Adrenal gland (tissue), 5 donors: ENCODE measurements at regions not wholly inside any gene's neighbourhood (a gene's known extent, or its start where the extent isn't known, plus 50 kb on each side); places are given as distances from the start of the nearest gene placed in this dataset.

Experiments used
- POLR2A ChIP-seq, 2 donors: fragments of 450-650 bp; IDR thresholded peaks; one replicate each; pipeline ENCODE4 v1.6.1; 2017; ENCODE audit warnings: antibody characterized with exemption in 2 of 2, mild to moderate bottlenecking in 2 of 2, moderate library complexity in 1 of 2
- TF ChIP-seq, protein P1 (sequence below), 6 experiments: fragments of 450-650 bp in 4 of 6; fragments of 200-600 bp in 2 of 6; sonication (generic) in 1 of 6; IDR thresholded peaks; 1 replicate in 5 of 6; 2 replicates in 1 of 6; pipeline versions ENCODE4 v1.5.1 to v1.8.0; 2016 to 2021; ENCODE audit warnings: antibody characterized with exemption in 6 of 6, mild to moderate bottlenecking in 2 of 6, moderate library complexity in 1 of 6
- donor health status: DM: no; HTN: no; CAD: no.

DNA sequence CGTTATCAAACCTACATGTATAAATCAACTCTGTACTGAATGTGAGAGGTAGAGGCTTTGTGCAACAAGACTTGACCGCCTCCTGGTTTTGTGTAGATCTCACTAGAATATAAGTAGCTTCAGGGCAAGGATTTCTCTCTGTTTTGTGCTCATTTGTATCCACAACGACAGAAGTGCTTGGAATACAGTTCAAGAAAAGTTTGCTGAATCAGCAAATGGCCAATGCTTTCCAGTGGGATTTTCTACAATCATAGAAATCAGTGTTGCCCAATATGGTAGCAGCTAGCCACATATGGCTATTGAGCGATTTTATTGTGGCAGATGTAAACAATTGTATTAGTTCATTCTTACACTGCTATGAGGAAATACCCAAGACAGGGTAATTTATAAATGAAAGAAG lies 127.4 kb downstream of the VCX3A start:
- TF ChIP-seq, protein P1, sequence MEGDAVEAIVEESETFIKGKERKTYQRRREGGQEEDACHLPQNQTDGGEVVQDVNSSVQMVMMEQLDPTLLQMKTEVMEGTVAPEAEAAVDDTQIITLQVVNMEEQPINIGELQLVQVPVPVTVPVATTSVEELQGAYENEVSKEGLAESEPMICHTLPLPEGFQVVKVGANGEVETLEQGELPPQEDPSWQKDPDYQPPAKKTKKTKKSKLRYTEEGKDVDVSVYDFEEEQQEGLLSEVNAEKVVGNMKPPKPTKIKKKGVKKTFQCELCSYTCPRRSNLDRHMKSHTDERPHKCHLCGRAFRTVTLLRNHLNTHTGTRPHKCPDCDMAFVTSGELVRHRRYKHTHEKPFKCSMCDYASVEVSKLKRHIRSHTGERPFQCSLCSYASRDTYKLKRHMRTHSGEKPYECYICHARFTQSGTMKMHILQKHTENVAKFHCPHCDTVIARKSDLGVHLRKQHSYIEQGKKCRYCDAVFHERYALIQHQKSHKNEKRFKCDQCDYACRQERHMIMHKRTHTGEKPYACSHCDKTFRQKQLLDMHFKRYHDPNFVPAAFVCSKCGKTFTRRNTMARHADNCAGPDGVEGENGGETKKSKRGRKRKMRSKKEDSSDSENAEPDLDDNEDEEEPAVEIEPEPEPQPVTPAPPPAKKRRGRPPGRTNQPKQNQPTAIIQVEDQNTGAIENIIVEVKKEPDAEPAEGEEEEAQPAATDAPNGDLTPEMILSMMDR (IDR thresholded peaks at IDR 0.05) = no peak
- no peak for TF ChIP-seq POLR2A (IDR thresholded peaks at IDR 0.05)
